Nephron progenitor cell (in vitro differentiated cells): ENCODE measurements at regions not wholly inside any gene's neighbourhood (a gene's known extent, or its start where the extent isn't known, plus 50 kb on each side); places are given as distances from the start of the nearest gene placed in this dataset.

Experiments
- DNase-seq: peaks from one replicate; pipeline ENCODE4 v3.0.0; 2021
- H3K27ac Mint-ChIP-seq: 2 replicates; pipeline ENCODE4 v1.8.0; 2021; ENCODE audit warnings: mild to moderate bottlenecking, moderate library complexity, mixed read lengths
- H3K27me3 Mint-ChIP-seq: 2 replicates; pipeline ENCODE4 v1.8.0; 2021; ENCODE audit warnings: mild to moderate bottlenecking, low read depth, mixed read lengths; ENCODE audit not compliant: poor library complexity
- H3K36me3 Mint-ChIP-seq: 2 replicates; pipeline ENCODE4 v1.8.0; 2021; ENCODE audit warnings: low read depth, mixed read lengths
- H3K4me1 Mint-ChIP-seq: 2 replicates; pipeline ENCODE4 v1.8.0; 2021; ENCODE audit warnings: mixed read lengths
- H3K4me3 Mint-ChIP-seq: 2 replicates; pipeline ENCODE4 v1.8.0; 2021; ENCODE audit warnings: mild to moderate bottlenecking, moderate library complexity, mixed read lengths
- H3K9me3 Mint-ChIP-seq: 2 replicates; pipeline ENCODE4 v1.8.0; 2021; ENCODE audit warnings: mild to moderate bottlenecking, moderate library complexity, mixed read lengths
- TF ChIP-seq, protein P1 (sequence below): fragments of 200-600 bp; sonication (generic); IDR thresholded peaks from 2 replicates; pipeline ENCODE4 v1.5.0; 2021; ENCODE audit warnings: antibody characterized with exemption

DNA sequence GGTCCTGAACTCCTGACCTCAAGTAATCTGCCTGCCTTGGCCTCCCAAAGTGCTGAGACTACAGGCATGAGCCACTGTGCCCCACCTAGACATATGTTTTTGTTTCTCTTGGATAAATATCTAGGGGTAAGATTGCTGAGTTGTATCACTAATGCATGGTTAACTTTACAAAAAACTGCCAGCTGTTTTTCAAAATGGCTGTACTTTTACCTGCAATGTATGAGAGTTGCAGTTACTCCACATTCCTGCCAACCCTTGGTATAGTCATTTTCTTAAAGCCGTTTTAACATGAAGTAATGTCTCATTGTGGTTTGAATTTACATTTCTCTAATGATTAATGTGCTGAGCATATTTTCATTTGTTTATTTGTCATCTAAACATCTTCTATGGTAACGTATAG lies 289.7 kb downstream of the UTRN start:
- TF ChIP-seq, protein P1, sequence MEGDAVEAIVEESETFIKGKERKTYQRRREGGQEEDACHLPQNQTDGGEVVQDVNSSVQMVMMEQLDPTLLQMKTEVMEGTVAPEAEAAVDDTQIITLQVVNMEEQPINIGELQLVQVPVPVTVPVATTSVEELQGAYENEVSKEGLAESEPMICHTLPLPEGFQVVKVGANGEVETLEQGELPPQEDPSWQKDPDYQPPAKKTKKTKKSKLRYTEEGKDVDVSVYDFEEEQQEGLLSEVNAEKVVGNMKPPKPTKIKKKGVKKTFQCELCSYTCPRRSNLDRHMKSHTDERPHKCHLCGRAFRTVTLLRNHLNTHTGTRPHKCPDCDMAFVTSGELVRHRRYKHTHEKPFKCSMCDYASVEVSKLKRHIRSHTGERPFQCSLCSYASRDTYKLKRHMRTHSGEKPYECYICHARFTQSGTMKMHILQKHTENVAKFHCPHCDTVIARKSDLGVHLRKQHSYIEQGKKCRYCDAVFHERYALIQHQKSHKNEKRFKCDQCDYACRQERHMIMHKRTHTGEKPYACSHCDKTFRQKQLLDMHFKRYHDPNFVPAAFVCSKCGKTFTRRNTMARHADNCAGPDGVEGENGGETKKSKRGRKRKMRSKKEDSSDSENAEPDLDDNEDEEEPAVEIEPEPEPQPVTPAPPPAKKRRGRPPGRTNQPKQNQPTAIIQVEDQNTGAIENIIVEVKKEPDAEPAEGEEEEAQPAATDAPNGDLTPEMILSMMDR, result no peak
- H3K27ac Mint-ChIP-seq, result no peak overlapping the region
- peaks cover 36% of the 10 kb centered on the region for H3K36me3 Mint-ChIP-seq
- H3K9me3 Mint-ChIP-seq, result no peaks in the 10 kb centered on the region
- no peaks in the 10 kb centered on the region for H3K4me1 Mint-ChIP-seq
- H3K4me3 Mint-ChIP-seq, result no peak overlapping the region
- H3K27me3 Mint-ChIP-seq, result no peaks in the 10 kb centered on the region
- no peak for DNase-seq

DNA sequence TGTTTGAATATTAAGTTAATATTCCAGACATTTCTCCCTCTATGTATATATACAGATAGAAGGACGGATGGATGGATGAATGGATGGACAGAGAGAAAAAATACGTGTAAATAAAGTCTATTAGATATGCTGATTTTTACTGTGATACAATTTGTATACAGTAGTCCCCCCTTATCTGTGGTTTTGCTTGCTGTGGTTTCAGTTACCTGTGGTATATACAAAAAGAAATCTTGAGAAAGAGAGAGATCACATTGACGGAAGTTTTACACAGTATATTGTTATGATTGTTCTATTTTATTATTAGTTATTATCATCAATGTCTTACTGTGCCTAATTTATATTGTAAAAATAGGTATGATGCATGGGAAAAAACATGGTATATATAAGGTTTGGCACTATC lies 290.2 kb downstream of the UTRN start:
- Mint-ChIP-seq H3K4me3 (no peak overlapping the region), H3K4me1 (no peaks in the 10 kb centered on the region), H3K27ac (no peak overlapping the region), H3K36me3 (peaks cover 32% of the 10 kb centered on the region), H3K9me3 (no peaks in the 10 kb centered on the region), H3K27me3 (no peaks in the 10 kb centered on the region)
- TF ChIP-seq, protein P1, result no peak
- DNase-seq, result no peak

DNA sequence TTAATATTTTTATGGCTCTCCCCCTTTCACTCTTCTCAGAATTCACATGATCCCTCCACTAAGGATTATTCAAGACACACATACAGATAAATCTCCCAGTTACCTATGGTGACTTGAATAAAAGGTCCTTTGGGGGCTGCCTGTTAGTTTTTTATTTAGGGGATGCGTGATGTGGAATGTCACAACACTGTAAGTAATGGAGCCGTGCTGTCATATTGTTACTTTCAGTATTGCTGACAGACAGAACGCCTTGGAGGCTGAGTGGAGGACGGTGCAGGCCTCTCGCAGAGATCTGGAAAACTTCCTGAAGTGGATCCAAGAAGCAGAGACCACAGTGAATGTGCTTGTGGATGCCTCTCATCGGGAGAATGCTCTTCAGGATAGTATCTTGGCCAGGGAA lies 291.7 kb downstream of the UTRN start:
- H3K4me3 Mint-ChIP-seq, result no peak overlapping the region
- peaks cover 31% of the 10 kb centered on the region for H3K36me3 Mint-ChIP-seq
- TF ChIP-seq, protein P1, result no peak
- peaks cover 2% of the 10 kb centered on the region for H3K4me1 Mint-ChIP-seq
- H3K27ac Mint-ChIP-seq, result peak overlapping the region; percentile 30
- DNase-seq, result no peak
- H3K9me3 Mint-ChIP-seq, result no peaks in the 10 kb centered on the region
- no peaks in the 10 kb centered on the region for H3K27me3 Mint-ChIP-seq

DNA sequence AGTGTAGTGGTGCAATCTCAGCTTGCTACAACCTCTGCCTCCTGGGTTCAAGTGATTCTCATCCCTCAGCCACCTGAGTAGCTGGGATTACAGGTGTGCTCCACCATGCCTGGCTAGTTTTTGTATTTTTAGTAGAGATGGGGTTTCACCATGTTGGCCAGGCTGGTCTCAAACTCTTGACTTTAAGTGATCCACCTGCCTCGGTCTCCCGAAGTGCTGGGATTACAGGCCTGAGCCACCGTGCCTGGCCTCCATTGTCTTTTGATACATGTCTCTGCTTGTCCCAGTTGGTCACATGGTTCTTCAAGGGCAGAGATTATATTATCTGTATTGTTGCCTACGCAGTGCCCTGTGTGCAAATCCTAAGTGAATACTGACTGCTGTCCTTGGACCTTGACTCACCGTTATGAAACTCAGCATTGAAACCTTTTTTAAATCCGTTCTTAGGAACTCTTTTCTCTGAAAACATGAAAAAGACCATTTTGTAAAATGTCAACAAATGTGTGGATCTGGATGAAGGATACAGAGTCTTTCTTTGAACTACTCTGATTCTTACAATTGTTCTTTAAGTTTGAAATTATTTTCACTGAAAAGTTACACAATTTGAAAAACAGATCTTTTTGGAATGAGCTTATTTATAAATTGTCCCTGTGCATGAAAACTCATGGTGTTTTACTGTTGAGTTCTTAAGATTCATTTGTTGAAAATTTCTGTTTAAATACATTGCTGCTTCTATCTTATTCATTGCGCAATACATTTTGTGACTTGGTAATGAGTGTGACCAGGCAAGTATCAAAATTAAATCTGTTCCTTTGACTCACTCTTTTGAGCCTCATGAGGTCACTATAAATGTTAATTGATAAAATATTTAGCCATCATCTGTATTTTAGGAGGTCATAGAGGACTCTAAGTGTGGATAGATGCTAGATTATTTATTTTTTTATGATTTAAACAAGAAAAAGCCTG lies 293.5 kb downstream of the UTRN start:
- Mint-ChIP-seq H3K9me3 (no peaks in the 10 kb centered on the region), H3K27me3 (no peaks in the 10 kb centered on the region), H3K36me3 (peaks cover 17% of the 10 kb centered on the region), H3K27ac (peak overlapping the region; percentile 8), H3K4me3 (no peak overlapping the region), H3K4me1 (peaks cover 18% of the 10 kb centered on the region)
- TF ChIP-seq, protein P1, result no peak
- no peak for DNase-seq

DNA sequence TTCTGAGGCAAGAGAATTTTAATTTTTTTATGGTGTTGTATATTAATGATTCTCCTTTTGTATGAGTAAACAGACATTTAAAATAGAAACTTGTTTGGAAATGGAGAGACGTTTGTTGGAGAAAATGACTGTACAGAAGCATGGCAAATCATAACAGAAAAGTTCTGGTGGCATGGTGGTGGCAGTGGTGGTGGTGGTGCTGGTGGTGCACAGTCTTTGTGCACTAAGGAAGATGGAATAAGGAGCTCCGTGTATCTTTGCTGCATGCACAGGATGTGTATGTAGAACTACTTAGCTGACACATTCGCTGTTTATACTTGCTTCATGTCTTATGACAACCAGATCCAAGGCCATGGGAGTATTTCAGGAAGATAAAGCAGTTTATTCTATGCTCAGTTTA lies 294.9 kb downstream of the UTRN start:
- Mint-ChIP-seq H3K4me1 (peaks cover 19% of the 10 kb centered on the region), H3K27me3 (no peaks in the 10 kb centered on the region), H3K36me3 (peaks cover 17% of the 10 kb centered on the region), H3K4me3 (no peak overlapping the region), H3K27ac (peak overlapping the region; percentile 18), H3K9me3 (no peaks in the 10 kb centered on the region)
- no peak for DNase-seq
- TF ChIP-seq, protein P1, result no peak

DNA sequence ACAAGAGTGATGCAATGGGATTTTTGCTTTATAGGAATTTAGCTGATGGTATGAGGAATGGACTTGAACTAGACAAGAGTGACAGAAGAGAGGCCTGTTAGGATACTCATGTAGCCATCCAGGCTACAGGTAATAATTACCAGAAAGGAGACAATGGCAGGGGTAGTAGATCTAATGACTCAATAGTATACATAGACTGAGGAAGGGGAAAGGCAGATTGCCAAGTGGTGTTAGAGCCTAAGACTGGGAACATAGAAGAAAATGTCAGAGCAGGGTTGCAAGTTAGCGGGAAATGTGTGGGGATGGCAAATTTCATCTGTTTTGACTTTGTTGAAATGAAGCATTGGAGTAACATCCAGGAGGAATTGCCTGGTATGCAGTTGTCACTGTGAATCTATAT lies 295.6 kb downstream of the UTRN start:
- peaks cover 17% of the 10 kb centered on the region for H3K36me3 Mint-ChIP-seq
- H3K9me3 Mint-ChIP-seq, result no peaks in the 10 kb centered on the region
- H3K4me3 Mint-ChIP-seq, result no peak overlapping the region
- no peak overlapping the region for H3K27ac Mint-ChIP-seq
- no peak for DNase-seq
- TF ChIP-seq, protein P1, result no peak
- no peaks in the 10 kb centered on the region for H3K27me3 Mint-ChIP-seq
- peaks cover 19% of the 10 kb centered on the region for H3K4me1 Mint-ChIP-seq
